Activated T-cell treated with anti-CD3 and anti-CD28 coated beads, Interleukin-2, amount 50 U/mL, for 48 hours (primary cell): ENCODE measurements at regions not wholly inside any gene's neighbourhood (a gene's known extent, or its start where the extent isn't known, plus 50 kb on each side); places are given as distances from the start of the nearest gene placed in this dataset.

ENCODE experiments used
- DNase-seq, 2 experiments: peaks; one replicate each; pipeline ENCODE4 v3.0.0-alpha.2; 2020

DNA sequence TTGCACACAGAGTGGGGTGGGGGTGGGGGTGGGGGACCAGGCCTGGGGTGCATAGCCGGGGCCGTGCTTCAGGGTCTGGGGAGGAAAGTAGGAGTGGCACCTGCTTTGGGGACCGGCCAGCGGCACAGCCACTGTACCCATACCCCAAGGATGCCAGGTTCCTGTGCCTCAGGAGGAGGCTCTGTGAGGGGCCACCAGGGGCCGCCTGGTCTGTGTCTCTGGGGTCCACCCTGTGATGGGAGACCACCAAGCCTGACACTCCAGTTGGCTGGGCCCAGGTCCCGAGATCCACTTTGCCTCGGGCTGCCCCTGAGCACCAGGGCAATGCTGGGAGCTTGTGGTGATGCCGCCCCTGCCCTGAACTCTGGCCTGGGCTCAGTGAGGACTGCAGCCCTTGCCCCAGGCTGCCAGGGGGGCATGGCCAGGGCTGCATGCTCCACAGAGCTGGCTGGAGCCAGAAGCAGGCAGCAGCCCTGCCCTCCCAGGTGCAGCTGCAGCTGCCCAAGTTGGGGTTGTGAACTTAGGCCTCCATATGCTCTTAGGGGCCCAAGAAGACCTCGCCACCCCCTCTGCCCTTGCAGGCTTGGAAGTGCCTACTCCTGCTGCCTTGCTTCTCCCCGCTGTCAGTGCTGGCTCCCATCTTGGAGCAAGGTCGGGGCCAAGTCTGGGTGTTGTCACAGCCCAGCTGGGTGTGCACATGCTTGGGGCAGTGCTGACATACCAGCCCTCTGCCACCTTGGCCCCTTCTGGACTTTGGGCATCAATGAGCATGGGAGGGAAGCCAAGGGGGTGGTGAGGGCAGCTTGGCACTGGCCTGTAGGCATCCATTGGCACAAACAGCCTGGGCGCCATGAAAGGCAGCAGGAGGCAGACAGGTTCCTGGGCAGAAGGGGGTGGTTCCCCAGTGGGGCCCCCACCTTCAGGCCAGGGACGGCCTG lies 123.3 kb upstream of the THY1 start:
- no peak for DNase-seq

DNA sequence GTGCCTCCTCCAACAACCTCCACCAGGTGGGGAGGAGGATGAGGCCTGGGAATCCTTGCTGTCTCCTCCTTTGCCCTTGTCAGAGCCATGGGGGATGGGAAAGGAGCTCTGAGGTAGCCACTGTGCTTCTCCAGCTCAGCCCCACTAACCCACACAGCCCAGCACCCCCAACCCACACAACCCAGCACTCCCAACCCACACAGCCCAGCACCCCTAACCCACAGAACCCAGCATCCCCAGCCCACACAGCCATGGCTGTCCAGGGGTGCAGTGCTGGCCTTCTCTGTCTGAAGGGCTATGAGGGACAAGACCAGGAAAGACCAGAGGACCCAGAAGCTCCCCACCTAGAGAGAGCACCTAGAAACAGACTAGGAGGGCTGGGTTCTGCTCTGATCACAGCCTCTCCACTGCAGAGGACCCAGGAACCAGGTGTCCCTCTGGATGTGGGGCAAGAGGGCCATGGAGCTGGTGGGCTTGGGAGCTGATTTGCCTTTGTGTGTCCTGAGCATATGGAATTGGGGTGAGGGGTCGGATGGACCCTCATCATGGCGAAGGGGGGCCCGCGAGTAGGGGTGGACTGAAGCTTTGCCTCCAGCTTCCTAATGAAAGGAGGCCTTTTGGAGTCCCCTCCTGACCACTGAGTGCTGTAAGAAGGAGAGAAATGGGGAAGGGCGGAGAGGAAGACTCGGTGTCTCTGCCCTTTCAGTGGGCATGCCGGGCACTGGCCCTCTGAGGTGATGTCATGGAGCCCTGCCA lies 117.6 kb upstream of the THY1 start:
- no peak for DNase-seq

DNA sequence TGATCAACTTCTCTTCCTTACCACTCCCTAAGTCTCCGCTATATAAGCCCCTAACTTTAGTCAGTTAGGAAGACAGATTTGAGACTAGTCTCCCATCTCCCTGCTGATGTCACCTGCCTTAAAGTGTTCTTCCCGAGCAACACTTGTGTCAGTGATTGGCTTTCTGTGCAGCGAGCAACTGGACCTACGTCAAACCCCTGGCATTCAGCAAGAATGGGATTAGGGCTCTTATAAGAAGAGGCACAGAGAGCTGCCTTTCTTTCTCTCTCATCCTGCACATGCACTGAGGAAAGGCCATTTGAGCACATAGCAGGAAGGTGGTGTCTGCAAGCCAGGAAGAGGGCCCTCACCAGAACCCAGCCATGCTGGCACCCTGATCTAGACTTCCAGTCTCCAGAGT lies 116.6 kb upstream of the THY1 start:
- DNase-seq, result no peak

DNA sequence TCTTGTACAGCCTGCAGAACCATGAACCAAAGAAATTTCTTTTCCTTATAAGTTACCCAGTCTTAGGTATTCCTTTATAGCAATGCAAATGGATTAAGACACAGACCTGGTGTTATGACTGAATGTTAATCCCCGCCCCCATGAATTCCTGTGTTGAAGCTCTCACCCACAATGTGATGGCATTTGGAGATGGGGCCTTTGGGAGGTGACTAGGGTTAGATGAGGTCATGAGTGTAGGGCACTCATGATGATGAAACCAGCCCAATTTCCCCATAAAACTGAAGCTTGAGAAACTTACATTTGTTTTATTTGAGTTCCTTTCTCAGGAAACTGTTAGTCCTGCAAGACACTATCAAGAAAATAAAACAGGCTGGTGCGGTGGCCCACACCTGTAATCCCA lies 115.8 kb upstream of the THY1 start:
- no peak for DNase-seq

DNA sequence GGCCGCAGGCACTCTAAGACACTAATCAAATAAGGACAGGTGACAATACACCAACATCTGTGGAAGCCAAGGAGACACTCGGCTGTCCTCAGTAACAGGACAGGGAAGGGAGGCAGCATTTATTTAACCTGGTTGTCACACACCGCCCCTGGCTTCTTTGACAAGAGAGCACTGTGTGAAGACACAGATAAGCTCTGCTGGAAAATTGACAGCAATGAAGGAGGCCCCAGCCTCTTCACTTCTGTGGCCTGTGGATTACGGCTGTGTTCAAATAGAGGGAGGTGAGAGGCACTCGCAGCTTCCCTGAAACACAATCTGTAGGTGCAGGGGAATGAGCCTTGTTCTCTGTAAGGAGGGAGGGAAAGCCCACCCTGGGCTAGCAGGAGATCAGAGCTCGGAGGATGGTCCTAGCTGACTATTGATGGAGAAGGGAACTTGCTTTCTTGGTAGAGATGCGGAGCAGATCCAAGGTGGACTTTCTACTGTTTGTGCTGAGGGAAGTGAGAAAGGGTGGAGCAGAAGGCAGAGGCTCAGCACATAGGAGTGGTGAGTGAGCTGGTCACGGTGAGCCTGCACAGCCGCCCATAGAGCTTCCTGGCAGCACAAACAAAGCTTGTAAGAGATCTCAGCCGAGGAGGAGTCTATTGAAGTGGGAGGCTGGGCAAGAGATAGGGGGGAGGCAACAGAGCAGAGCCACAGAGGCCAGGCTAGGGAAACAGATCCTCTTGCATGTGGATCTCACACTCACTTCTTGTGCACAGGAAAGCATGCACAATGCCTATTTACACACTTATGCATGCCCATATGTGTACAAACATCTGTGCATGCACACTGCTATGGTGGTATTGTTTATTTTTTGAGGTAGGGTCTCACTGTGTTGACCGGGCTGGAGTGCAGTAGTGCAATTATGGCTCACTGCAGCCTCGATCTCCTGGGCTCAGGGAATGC lies 114.6 kb upstream of the THY1 start:
- DNase-seq, result no peak

DNA sequence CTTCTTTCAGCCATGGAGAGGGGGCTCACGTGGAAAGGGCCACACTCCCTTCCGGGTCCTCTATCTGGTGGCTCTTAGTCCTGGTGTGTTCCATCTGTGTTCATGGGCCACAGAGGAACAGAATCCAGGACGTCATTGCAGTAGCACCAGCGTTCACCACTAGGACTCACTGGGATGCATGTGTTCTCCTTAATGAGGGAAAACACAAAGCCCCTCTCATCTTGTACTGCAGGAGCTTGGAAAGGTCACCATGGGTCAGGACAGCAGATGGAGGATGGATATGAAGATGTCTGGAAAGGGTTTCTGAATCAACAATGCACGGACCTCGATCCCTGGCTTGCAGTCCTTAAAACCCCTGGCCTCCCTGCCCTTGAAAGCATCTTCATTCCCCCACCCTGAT lies 113.8 kb upstream of the THY1 start:
- no peak for DNase-seq

DNA sequence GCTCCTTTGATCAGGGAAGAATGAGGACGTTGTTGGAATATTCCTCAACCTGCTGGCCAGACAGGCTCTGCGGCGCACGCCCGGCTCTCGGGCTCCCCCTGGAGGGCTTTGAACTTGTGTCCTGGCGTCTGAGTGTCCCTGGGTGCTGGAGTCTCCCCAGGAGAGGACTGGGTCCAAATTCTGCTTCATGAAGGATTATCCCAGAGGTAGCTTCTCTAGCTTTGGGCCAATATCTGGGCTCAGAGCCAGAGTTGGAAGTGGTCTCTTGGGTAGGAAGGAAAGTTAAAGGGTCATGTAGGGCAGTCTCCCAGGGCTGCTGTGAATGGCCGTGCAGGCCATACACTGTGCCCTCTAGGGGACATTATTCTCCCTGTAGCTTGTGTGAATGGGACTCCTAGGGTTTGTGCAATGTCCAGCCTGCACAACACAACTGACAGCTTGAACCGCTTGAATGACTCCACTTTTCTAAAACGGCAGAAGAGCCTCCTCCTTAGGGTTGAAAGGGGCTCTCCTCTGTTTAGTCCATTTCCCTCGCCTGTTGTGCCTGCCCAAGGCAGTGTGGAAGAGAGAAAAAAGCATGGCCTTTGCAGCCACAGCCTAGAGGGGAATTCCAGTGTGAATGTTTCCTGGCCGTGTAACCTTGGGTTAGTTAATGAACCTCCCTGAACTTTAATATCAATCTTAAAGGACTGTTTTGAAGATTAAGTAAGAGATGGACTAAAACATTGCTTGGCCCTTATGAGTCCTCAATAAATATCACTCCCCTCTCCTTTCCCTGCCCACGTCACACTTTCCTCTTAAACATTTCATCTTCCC lies 111.2 kb upstream of the THY1 start:
- peak; percentile 79 to 81 for DNase-seq

DNA sequence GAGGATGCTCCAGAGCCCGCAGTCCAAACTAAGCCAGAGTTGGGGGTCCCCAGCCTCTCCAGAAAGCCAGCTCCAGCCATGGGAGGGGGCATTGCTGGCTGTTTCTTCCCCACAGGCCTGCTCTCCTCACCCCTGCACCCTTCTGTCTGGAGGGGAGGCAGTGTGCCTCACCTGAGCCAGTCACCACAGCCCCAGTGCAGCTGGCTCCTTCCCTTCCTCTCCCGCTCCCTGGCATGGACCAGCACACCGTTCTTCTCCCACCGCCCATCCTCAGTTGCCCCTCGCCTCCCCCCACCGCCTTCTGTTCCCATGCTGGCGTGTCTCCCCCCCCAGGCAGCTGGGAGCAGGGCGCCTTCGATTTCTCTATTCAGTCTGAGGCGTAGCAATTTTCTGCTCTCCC lies 110.5 kb upstream of the THY1 start:
- DNase-seq, result no peak

DNA sequence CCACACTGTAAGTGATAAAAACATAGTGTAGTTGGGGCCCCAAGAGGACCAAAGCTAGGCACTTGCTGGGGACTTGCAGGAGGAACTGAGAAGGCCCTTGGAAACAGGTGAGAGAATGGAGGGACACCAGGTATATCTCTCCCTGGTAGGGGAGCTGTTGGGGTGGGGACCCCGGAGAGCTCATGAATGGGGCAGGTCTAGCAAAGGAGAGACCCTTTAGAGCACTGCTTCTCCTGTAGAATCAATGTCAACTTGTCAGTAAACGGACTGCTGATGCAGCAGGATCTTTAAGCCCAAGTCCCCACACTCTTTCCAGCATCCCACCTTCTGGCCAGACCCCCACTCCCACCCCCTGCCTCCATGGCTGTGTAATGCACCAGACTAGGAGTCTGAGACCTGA lies 109.6 kb upstream of the THY1 start:
- DNase-seq, result no peak

DNA sequence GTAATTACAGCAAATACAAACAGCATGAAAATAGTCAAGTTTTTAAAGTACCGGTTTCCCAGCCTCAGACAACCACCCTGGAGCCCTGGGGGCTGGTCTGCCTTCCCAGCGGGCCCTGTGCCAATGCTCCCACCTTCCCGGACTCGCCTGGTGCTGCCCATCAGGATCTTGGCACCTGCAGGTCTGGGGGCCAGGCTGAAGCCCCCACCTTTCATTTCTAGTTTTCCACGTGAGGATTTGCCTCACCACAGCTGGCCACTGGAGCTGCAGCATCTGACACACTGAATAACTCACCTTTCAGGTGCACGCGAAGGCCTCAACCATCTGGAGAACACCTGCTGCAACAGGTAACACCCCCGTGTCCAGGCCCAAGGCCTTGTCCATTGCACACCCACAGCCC lies 108.7 kb upstream of the THY1 start:
- no peak for DNase-seq

DNA sequence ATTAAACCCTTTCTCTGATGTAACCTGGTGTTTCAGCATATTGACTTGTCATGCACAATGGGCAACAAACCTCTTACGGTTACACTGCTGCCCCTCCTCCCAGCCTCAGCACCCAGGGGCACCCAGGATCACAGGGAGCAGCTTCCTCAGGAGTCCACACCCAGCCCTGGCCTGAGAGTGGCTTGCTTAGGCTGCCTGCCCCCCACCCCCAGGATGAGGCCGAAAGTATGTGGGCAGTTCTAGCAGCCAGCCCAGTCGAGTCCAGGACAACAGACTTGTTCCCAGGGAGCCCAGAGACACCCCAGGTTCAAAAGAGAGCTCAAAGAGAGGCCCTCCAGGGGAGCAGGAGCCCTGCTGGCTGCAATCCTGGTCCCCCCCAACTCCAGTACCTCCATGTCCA lies 108.1 kb upstream of the THY1 start:
- no peak for DNase-seq

DNA sequence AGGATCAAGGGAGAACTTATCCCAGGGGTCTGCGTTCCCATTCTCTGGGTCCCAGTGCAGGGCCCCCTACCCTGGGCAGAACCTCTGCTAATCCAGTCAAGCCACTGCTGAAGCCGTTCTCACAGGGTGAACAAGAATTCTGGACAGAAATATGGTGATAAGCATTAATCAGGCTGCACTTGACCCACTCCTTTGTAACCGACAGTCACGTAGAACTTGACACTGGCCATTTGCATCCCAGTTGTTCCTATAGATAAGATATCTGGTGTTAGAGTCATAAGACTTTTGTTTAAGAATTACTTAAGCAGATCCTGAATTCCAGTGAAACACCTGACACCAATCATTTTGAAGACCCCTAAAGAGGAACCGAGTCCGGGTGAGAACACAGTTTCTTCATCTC lies 107.5 kb upstream of the THY1 start:
- DNase-seq, result no peak

DNA sequence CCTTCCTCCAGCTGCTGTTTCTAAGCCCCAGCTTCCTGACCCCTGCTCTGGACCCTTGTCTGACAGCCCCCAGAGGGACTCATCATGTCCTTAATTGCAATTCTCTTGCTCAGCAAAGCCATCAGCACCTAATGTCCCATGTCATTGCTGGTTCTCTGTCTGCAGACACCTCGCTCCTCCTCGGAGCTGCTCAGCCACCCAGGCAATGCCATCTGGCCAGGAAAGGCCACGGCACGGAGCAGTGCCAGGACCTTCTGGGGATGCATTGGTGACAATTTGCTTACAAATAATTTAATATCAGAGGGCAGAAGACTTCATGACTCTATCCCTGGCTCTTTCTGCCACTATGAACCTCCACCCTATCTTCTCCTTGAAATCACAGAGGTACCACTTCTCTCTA lies 107.0 kb upstream of the THY1 start:
- DNase-seq, result no peak

DNA sequence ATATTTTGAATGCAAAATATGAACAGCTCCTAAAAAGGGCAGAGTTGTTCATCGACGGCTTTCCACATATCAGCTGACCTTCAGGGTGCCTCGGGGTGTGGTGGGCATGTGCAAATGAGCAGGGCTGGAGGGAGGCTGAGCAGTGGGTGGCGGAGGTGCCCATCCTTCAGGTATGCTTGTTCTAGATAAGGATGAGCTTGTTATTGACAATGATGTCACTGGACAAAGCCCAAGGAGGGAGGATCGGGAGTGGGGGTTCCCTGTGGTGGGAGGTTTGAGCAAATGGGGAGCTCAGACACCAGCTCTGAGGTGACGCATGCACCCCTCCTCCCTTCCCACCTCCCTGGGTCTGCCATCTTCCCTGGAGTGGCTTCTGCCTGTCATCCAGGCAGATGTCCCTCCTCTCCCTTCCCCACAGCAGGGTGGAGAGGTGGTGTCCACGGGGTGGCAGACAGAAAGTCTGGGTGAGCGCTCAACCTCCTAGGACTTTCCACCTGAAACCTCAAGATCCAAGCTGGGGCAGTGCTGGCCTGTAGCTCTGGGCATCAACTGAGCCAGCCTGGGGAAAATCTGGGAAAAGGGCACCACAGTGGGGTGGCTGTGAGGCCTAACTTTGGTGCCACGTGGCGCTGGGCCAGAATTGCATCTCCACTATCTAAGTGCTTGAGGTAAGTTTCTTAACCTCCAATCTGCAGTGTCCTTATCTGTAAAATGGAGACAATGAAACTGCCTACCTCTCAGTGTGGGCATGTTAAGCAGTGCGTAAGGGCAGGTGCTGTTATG lies 106.3 kb upstream of the THY1 start:
- no peak for DNase-seq

DNA sequence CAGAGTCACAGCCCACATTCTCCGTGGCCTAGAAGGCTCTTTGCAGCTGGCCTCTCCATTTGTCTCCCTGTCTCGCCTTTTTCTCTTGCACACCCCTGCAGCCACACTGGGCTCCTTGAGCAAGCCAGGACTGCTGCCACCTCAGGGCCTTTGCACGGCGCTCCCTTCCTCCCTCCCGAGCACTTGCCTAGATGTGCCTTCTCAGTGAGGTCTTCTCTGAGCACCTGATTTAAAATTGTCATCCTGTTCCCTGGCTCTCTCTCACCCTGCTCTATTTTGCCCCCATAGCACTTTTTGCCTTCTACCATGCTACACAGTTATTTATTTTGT lies 102.9 kb upstream of the THY1 start:
- DNase-seq, result no peak

DNA sequence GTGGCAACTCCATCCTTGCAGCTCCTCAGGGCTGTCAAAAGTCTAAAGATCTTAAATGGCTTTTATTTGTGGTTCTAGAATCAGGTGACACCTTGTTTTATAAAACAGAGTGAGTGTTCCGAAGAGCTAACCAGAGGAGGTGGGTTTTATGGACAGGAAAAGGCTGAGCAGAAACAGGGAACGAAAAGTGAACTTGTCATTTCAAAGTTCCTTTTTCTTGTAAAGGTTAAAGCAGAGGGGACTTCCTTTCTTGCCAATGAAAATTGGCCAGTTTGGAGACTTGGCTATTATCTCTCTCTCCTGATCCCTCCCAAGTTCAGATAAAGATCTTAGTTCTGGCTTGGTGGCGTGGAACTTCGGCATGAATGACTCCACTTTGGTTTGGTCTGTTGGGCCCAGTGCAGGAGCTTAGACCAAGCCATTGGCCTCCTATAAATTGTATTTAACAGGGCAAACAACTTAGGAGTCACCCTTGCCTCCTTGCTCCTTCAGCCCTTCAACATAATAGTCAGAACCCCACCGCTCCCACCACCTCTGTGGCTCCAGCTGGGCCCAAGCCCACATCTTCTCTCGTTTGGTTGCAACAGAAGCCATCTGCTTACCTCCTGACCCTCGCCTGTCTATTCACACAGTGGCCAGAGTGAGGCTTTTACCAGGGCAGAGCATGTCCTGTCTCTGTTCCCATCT lies 102.4 kb upstream of the THY1 start:
- no peak for DNase-seq

DNA sequence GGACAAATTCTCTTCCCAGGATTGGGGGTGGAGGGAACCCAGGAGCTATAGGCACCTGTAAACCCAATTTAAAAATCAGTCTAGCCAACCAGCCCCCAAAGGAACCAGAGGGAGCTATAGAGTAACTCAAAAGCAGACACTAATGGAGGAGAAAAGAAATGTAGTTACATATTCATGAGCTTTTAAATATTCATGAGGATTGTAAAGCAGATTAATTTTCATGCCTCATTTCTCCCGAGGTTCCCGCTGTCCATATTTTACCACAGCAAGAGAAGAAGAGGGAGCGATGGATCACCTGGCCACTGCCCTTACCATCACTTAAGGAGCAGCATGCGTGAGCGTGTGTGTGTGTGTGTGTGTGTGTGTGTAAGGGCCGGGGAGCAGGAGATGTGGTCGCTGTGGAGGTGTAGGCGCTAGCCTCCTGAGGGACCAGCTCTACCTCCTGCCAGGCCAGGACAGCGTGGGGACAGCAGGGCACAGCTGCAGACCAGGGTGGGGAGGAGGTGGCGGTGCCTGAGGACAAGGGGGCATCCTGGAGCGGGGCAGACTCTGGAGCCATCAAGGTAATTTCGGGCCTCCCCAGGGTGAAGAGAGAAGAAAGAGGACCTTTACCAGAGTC lies 100.7 kb upstream of the THY1 start:
- DNase-seq, result no peak

DNA sequence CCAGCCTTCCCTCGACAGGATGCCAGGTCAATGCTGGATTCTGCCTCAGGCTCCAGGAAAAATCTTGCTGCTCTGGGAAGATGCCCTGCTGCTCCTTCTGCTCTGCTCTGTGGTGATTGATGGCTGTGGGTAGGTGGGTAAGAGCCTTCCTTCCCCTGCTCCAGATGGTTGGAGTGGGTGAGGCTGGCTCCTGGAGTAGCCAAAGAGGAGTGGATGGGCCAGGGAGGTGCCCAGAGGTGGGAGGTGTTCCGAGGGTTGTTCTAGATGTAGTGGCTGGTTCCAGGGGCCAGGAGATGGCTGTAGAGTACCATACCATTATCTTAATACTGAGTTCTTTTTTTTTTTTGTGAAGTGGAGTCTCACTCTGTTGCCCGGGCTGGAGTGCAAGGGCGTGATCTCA lies 99.6 kb upstream of the THY1 start:
- DNase-seq, result no peak

DNA sequence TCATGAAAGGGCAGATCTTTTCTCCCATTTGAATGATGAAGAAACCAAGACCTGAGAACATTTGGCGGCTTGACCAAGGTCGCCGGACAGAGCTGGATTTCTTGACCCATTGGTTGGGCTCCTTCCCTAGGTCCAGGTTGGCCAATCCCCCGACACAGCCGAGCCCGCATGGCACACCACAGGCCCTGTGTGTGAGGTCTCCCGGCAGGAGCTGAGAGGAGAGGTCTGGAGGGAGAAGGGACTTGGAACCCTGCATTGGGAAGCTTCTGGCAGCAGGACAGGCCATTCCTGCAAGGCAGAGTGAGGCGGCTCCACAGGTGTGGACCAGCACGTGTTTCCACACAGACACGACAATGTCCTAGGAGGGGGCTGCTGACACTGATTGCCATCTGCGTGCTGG lies 98.6 kb upstream of the THY1 start:
- no peak for DNase-seq

DNA sequence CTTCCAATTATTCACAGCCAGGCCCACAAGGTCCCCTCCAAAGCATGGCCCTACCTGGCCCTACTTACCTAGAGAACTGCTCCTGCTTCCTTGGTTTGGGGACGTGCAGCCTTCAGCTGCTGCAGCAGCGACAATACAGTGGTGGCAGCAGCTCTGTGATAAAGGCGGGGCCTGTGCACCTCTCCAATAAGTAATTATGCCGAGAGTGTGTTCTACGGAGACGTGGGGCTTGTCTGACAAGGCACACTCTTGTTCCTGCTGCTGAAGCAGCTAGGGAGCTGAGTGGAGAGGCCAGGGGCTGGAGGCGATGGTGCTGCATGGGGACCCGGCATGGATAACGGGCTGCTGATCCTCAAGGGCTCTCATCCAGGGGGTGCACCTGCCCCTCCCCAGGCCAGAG lies 98.0 kb upstream of the THY1 start:
- no peak for DNase-seq

DNA sequence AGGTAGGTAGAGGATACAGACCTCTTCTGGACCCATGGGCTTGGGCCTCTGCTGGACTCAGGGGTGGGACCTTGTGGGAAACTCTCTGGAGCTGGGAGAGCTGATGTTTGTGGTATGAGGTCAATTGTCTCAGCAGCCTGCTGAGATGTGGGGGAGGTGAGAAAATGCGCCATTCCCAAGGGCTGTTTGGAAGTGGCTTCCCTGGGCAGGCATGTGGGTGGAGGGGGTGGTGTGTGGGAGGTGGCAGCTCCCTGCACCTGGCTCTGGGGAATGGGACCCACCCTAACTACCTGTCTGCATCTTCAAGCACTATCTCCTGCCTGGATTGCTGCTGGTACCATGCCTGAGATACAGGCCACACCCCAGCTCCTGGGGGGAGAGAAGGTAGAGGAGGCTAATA lies 97.4 kb upstream of the THY1 start:
- no peak for DNase-seq
